ENCODE measurements at regions not wholly inside any gene's neighbourhood (a gene's known extent, or its start where the extent isn't known, plus 50 kb on each side); places are given as distances from the start of the nearest gene placed in this dataset.

GRCh38 chr12:106006382-106006781 lies 132.4 kb downstream of the NUAK1 start:
- no peak for DNase-seq

- no peak for DNase-seq
Measured at GRCh38 chr12:106006940-106007339, 131.8 kb downstream of the NUAK1 start.

GRCh38 chr12:106010741-106011140 lies 128.0 kb downstream of the NUAK1 start:
- no peak for DNase-seq

Data from T1000 (cell line).